ENCODE measurements at regions not wholly inside any gene's neighbourhood (a gene's known extent, or its start where the extent isn't known, plus 50 kb on each side); places are given as distances from the start of the nearest gene placed in this dataset.

- no peak overlapping the region for H3K27ac ChIP-seq (ENCODE audit: extremely low read depth, low read depth, low read length)
- ChIA-PET POLR2A (interaction anchor here (0.8 kb wide), 1 partner anchor 12 kb away, joined by 3 read pairs; no protein-coding TSS in a partner anchor), CTCF (ENCODE audit: low intra/inter-chr PET ratio) (no interaction called here)
- no TSS peak for BruUV-seq (replicated peaks)
- in situ Hi-C loops (cut with MboI) = no loop called here
- no peaks in the 10 kb centered on the region for H3K36me3 ChIP-seq (ENCODE audit: control insufficient read depth, insufficient read depth, low read length)
- H3K4me3 ChIP-seq = peak overlapping the region; percentile 6; the same call in 1 of the 2 replicates
- DNase-seq (ENCODE audit: extremely low read depth in 1 of 4, low spot score in 3 of 4) (no peak), FAIRE-seq (no peak), ATAC-seq (no peak)
- H2AFZ ChIP-seq (ENCODE audit: low read depth, low read length) = peak overlapping the region; percentile 79
- no peaks in the 10 kb centered on the region for H3K27me3 ChIP-seq (ENCODE audit: control insufficient read depth in 2 of 2, insufficient read depth in 2 of 2, low read length in 2 of 2)
- H4K20me1 ChIP-seq (replicated peaks; ENCODE audit: control insufficient read depth, insufficient read depth, low read length) = no peaks in the 10 kb centered on the region
- no peaks in the 10 kb centered on the region for H3K79me2 ChIP-seq (ENCODE audit: control insufficient read depth, insufficient read depth, low read length)
- H3K9me3 ChIP-seq (replicated peaks; ENCODE audit: control insufficient read depth, insufficient read depth, low read depth, low read length) = no peaks in the 10 kb centered on the region
- TF ChIP-seq CBX1 (IDR thresholded peaks at IDR 0.05; ENCODE audit: low read depth) (no peak), ZNF354B (CRISPR knock-in tag; IDR thresholded peaks at IDR 0.05) (no peak), SMAD3 (CRISPR knock-in tag; conservative IDR thresholded peaks at IDR 0.05) (no peak), ETS2 (tag; IDR thresholded peaks at IDR 0.05; ENCODE audit: borderline replicate concordance, poor library complexity, severe bottlenecking) (no peak), ZNF445 (CRISPR knock-in tag; IDR thresholded peaks at IDR 0.05; ENCODE audit: low read depth) (no peak), ELF4 (CRISPR knock-in tag; IDR thresholded peaks at IDR 0.05) (no peak), SRSF1 (IDR thresholded peaks at IDR 0.05; ENCODE audit: low read depth, low read length) (no peak), IRF2 (CRISPR knock-in tag; IDR thresholded peaks at IDR 0.05) (no peak), LCOR (CRISPR knock-in tag; IDR thresholded peaks at IDR 0.05) (no peak), CBFA2T3 (IDR thresholded peaks at IDR 0.05) (no peak), JUN (IDR thresholded peaks at IDR 0.05; ENCODE audit: borderline replicate concordance, low read depth, low read length) (no peak), JUN (CRISPR knock-in tag; IDR thresholded peaks at IDR 0.05; ENCODE audit: borderline replicate concordance) (no peak), TARDBP (IDR thresholded peaks at IDR 0.05) (no peak), DEAF1 (CRISPR knock-in tag; IDR thresholded peaks at IDR 0.05) (no peak), ZNF507 (tag; conservative IDR thresholded peaks at IDR 0.05) (no peak), POLR2H (tag; IDR thresholded peaks at IDR 0.05; ENCODE audit: low read depth) (no peak)
- TF ChIP-seq, protein P1, sequence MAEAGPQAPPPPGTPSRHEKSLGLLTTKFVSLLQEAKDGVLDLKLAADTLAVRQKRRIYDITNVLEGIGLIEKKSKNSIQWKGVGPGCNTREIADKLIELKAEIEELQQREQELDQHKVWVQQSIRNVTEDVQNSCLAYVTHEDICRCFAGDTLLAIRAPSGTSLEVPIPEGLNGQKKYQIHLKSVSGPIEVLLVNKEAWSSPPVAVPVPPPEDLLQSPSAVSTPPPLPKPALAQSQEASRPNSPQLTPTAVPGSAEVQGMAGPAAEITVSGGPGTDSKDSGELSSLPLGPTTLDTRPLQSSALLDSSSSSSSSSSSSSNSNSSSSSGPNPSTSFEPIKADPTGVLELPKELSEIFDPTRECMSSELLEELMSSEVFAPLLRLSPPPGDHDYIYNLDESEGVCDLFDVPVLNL (CRISPR knock-in tag; IDR thresholded peaks at IDR 0.05; ENCODE audit: low read depth) = no peak
- TF ChIP-seq, protein P2, sequence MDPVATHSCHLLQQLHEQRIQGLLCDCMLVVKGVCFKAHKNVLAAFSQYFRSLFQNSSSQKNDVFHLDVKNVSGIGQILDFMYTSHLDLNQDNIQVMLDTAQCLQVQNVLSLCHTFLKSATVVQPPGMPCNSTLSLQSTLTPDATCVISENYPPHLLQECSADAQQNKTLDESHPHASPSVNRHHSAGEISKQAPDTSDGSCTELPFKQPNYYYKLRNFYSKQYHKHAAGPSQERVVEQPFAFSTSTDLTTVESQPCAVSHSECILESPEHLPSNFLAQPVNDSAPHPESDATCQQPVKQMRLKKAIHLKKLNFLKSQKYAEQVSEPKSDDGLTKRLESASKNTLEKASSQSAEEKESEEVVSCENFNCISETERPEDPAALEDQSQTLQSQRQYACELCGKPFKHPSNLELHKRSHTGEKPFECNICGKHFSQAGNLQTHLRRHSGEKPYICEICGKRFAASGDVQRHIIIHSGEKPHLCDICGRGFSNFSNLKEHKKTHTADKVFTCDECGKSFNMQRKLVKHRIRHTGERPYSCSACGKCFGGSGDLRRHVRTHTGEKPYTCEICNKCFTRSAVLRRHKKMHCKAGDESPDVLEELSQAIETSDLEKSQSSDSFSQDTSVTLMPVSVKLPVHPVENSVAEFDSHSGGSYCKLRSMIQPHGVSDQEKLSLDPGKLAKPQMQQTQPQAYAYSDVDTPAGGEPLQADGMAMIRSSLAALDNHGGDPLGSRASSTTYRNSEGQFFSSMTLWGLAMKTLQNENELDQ (CRISPR knock-in tag; IDR thresholded peaks at IDR 0.05; ENCODE audit: borderline replicate concordance) = no peak
- TF ChIP-seq, protein P3, sequence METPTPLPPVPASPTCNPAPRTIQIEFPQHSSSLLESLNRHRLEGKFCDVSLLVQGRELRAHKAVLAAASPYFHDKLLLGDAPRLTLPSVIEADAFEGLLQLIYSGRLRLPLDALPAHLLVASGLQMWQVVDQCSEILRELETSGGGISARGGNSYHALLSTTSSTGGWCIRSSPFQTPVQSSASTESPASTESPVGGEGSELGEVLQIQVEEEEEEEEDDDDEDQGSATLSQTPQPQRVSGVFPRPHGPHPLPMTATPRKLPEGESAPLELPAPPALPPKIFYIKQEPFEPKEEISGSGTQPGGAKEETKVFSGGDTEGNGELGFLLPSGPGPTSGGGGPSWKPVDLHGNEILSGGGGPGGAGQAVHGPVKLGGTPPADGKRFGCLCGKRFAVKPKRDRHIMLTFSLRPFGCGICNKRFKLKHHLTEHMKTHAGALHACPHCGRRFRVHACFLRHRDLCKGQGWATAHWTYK (CRISPR knock-in tag; IDR thresholded peaks at IDR 0.05) = no peak
- H3K9me1 ChIP-seq (ENCODE audit: control insufficient read depth, insufficient read depth, low read length) = no peaks in the 10 kb centered on the region
- peak overlapping the region; percentile 53 for H3K4me2 ChIP-seq (ENCODE audit: insufficient read depth, low read length)
- 0 out of 4 replicates have a peak overlapping the region, but pooled peaks of 1 of the 2 experiments have one; percentile 4 for H3K9ac ChIP-seq (ENCODE audit: insufficient read depth in 1 of 2, low read depth in 2 of 2, low read length in 2 of 2)
- no peaks in the 10 kb centered on the region; a peak in 2 of 5 replicates for H3K4me1 ChIP-seq (replicated peaks in 1 of 2; ENCODE audit: control insufficient read depth in 2 of 2, insufficient read depth in 2 of 2, low read length in 2 of 2)
- intact Hi-C loops (cut with micrococcal nuclease) = no loop called here
- 38% methylated on average over 1 of the region's 1 CpG for WGBS (ENCODE audit: insufficient coverage, low coverage, missing lambda C conversion rate)
Measured at GRCh38 chr4:174135530-174135929, 147.9 kb downstream of the FBXO8 start.

Data from K562 (cell line).